Activated naive CD4-positive, alpha-beta T cell treated with anti-CD3 and anti-CD28 coated beads, Interleukin-2, amount 50 U/mL, for 16 hours (primary cell): ENCODE measurements at regions not wholly inside any gene's neighbourhood (a gene's known extent, or its start where the extent isn't known, plus 50 kb on each side); places are given as distances from the start of the nearest gene placed in this dataset.
"Not testable (repeated sequence)": the region's sequence is repeated elsewhere in the genome, so short reads cannot be mapped to it uniquely, and the experiment has no call there.

ENCODE experiments used
- DNase-seq: peaks from one replicate; pipeline ENCODE4 v3.0.0-alpha.2; 2020

DNA sequence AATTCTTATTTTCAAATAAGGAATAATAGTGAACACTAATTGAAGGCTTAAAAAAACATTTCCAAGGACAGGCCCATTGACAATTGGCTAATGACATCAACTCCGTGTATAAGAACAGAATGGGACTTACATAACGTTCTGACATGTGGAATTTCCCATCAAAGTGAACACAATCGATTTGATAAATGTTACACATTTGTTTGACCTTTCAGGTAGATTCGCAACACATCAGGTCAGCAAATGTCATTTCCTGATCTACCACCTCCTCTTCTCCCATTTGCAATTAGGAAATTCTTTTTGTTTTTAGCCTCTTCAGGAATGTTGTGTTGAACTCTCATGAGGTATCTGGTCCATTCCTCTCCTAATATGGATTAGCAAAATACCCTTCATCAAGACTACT lies 292.9 kb upstream of the SLC14A2 start:
- no peak for DNase-seq

DNA sequence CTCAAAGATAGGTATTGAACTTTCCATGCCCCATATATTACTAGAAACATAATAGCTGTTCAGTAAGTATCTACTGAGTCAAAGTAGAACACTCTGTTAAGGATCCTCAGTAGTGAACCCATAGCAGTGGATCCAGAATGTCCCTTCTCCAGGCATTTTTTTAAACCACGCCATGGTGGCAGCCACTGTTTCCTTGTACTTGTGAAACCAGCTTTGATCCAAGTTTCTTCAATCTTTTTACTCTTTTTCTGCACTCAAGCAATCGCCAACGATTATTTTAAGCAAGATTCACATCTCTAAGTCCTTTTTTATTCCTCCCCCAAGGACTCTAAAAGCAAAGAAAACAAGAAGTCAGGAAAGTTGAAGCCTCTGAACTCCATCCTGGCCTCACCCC lies 291.2 kb upstream of the SLC14A2 start:
- no peak for DNase-seq

DNA sequence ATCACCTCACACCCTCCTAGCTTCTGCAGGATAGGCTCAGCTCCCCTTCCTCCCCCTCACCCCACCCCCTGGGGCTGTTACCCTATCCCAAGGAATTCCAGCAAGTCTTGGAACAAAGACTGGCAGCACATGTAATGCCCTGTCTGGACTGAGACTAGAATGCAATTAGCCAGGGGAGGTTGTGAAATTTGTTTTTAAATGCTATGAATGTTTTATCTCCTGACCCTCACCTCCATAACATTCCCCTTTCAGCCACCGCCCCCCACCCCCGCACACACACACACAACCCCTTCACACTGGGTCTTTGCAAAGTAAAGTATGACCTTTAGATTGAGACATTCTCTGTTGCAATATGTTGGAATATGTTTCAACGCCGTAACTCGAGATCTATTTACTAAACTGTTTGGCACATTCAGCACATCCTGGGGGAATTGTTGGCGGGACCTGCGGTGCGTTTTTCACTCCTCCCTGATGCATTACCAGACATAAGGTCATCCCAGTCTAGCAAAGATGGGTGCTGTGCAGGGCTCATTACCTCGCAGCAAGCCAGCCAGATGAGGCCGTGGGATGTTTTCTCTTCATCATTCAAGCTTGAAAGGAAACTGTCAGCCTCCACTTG lies 290.7 kb upstream of the SLC14A2 start:
- no peak for DNase-seq

DNA sequence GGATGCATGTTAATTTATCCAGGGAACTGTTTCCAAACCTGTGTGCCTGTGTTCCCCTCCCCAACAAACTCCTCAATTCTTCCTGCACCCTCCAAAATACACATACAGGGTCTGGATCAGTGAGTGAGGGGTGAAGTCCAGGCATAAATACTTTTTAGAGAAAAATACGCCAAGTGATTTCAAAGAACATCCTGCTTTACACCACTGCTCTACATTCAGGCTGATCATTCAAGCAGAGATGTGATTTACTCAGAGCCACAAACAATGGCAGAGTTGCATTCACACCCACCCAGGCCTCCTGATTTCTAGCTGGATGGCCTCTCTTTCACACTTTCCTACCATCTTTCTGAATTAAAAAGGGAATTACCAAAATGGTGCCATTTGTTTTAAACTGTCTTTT lies 289.5 kb upstream of the SLC14A2 start:
- DNase-seq: no peak

DNA sequence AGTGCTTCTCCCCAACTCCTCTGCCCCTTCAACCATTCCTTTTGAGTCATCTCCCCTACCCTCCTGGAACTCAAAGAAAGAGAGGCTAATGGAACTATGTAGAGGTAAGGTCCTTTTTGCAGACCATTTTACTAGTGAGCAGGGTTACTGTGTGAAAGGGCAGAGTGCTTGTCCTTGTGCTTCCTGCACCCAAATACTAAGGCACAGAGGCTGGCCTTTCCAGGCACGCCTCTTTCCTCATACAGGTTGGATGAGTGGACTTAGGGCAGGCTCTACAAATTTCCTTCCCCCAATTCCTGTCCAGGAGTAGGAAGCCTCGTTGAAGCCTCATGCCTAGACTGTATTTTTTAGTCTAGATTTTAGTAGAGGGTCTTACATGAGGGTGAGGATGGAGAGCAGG lies 288.8 kb upstream of the SLC14A2 start:
- no peak for DNase-seq

DNA sequence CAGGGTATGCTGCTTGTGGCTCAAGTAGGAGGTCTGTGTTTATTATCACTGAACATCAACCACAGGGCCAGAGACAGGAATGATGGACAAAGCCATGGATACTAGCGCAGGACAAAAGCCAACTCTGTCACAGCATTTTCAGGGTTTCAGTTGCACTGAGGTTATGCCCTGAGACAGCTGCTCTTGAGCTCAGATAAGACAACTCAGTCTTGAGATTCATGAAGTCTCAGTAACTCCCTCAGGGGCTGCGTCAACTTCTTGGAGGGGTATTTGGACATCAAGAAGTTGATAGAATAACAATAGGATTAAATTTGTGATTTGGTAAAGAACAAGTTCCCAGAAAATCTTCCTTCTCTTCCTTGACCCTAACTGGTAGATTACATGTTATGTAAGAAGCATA lies 287.0 kb upstream of the SLC14A2 start:
- no peak for DNase-seq

DNA sequence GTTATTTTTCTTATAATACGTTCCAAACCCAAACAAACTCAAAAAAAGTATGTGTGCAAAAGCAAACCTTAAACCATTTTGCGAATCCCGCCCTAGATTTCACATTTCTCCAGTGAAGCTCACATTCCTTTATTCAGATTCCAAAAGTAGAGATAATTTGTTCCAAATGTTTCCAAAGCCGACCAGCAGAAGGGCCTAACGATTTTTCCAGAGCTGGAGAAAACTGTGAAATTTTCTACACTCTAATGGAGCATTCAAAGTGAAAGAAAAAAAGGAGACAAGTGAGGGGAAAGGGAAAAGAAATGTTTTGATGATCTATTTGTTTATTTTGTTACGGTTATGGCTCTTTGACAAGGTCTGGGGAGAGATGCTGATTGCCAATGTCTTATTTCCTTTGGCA lies 286.5 kb upstream of the SLC14A2 start:
- DNase-seq: no peak

DNA sequence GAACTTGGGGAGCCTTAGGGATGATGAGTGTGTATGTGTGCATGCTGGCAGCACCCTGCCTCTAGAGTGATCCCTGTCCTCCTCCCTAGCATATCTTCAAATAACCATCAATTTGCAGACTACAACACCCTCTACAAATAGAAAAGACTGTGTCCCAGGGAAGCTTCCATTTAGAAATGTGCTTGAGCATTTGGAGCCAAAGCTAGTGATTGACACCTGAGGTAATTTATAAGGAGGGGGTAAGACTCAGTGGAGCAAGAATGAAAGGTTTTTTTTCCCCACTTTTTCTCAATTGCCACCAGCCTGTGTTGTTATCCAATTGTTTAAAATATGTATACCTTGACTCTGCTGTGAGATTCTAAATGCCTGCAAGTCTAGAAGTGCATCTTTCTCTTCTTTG lies 286.0 kb upstream of the SLC14A2 start:
- DNase-seq: no peak

DNA sequence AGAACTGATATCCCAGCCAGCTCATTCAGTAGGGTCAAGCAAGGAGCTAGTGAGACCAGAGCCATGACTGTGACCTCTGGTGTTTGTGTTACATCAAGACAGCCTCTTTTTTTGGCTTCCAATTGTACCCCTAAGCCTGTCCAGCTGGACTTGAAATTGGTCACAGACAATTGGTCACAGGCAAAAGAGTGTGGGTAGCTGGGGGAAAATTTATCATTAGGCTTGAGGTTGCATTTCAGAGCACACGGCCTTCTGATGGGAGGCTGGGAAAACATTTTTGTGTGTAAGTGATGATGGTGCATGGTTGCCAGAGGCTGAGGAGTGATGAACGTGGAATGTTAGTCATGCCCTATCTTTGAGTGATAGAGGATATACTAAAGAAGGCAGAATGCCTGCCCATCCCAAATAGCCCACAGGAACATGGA lies 285.1 kb upstream of the SLC14A2 start:
- no peak for DNase-seq

DNA sequence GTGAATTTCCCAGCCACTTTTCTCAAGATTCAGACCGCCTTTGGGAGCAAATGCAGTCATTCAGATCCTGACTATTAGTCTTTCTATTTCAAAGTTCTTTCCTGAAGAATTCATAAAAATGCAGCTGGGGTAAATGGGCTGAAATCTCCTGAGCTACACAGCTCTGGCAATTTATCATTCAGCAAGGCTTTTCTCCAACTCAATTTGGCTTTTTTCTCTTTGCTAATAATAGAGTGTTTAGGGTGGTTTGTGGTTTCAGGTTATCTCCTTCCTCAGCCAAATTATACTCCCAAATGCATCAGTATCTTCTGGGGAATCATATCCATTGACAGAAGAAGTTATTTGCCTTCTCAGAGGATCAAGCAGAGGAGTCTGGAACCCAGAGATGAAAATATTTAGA lies 282.4 kb upstream of the SLC14A2 start:
- DNase-seq: no peak

DNA sequence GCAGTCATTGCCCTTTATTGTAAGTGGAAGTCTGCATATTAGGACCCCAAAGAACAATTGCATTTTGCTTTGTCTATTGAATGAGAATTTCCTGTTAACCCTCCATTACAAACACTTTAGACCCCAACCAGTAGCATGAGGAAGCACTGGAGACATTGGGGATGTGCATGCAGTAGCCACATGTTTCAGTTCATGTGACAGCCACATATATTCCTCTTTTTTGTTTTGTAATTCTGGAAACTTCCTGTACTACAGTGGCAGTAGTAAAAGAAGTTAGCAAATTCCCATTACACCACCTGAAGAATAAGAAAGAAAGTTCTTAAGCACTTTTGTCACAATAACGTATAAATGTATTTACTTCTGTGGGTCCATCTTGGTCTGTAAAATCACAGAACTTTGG lies 281.1 kb upstream of the SLC14A2 start:
- DNase-seq: no peak

DNA sequence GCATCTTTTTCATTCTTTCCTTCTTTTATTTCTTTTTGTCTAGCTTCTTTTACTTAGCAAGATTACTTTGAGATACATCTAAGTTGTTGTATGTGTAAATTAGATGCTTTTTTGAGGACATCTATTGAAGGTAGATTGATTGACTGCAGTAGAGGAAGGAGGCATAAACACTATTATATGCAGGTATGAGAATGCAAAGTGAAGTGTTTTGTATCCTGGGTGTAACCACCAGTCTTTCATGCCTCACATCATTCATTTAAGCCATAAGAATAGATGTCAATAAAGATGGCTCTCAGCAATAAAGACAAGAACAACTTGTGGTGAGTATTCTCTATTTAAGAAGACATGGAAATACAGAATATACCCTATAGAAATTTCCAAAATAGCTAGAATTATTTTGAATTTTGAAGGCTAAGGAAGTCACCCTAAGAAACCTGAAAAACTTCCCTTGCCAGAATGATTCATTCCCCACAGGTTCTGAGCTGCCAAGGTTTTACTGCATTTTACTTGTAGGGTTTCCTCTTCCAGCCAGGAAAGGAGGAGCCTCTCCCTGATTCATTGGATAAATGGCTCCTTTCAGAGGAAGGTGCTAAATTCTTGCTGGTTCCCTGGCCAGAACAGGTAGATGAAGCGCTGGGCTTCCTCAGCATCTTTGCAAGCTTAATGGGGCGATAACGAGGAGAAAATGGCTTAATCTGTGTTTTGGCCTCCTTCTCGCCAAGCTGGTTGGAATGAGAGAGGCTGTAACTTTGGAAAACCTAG lies 279.8 kb upstream of the SLC14A2 start:
- no peak for DNase-seq

DNA sequence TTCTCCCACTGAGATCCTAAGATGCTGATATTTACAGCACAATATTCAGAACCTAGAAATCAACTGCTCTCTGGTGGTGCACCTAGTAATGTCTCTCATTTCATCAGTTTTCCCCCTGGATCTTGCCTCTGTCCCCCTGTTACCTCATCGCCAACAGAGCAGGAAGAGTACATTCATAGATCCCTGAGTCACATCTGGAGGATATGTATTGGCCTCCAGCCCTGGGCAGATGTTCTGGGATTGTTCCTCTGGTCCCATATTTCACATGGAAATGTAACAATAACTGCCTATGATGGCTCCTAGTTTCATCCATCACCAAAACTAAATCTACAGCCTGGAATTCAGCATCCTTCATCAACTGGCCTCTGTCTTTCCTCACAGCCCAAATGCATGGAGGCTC lies 278.8 kb upstream of the SLC14A2 start:
- DNase-seq: no peak

DNA sequence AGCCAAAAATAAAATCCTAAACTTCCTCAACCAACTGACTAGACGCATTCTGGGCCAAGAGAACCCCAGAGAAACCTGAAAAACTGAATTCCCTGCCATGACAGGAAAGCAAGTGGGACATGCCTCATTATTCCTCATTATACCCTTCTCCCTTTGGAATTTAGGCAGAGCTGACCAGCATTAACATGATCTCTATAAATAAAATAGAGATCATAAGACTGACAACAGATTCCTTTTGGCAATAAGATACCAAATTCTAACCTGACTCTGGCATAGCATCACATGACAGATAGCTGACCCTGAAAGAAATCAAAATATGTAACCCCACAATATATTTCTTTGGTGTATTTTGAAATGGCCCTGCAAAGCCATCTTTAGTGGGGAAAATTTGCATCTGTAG lies 277.8 kb upstream of the SLC14A2 start:
- no peak for DNase-seq

DNA sequence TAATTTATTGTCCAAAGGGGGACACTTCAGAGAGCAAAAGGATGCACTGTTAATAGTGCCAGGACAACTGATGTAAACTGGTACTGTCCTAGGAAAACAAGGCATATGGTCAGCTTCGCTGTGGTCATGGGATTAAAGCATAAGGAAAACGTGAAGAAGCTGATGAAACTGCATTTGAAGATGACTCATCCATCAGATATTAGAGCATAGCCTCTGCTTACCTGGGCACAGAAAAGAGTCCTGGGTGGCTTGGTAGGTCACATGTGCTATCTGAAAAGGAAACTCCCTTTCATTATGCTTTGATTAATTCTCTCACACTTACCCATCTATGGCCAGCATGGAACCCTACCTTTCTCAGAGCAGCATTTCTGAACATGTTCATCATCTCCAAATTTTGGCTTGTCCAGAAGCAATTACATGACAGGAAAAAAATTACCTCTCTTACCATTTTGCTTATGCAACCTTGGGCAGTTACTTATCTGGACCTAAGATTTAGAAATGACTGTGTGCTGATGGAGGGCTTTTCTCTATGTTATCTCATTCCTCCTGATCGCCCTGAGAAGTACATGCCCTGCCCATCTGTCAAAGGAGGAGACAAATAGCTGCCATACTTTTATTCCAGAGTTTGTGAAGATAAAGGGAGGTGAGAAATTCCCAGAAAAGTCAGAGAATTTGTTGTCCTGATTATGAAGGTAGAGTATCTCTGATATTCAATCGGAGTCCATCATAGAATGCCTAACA lies 275.3 kb upstream of the SLC14A2 start:
- DNase-seq: no peak

DNA sequence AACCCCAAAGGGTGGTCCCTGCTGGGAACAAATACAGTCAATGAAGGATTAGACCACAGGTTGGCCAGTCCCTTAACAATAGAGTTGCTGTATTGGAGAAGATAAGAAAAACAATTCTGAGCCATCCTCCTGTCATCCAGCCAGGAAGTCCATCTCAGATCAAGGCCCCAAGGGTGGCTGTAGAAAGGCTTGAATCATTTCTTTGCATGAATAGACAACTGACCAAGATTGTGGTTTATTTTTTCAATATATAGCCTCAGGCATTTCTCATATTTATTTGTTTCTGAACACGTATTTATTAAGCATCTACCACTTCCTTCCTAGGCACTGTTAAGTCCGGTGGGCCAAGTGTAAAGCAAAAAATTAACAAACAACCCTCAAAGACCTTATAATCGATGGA lies 274.4 kb upstream of the SLC14A2 start:
- no peak for DNase-seq

DNA sequence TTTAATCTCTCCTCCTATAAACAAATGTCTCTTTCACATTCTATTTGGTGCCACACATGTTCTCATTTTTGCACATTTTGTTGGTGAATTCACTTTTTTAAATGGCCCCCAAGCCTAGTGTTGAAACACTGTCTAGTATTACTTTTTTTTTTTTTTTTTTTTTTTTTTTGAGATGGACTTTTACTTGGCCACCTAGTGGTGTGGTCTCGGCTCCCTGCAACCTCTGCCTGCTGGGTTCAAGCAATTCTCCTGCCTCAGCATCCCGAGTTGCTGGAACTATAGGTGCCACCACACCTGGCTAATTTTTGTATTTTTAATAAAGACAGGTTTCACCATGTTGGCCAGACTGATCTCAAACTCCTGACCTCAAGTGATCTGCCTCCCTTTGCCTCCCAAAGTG lies 273.8 kb upstream of the SLC14A2 start:
- no peak for DNase-seq

DNA sequence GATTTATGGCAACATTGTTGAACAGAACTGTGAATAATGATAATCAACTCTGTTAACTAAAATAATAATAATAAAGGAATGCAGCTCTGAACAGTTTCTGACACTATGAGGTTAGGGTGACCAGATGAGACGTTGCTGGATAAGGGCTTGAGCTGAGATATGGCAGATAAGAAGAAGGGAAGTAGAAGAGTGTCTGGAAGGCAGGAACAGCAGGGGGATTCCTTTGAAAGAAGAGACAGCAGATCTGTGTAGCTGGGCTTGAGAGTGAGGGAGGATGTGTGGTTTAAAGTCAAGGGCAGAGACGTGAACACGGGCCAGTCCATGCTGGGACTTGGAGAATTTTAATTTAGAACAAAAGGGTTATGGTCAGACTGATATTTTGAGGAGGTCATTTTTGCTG lies 273.1 kb upstream of the SLC14A2 start:
- DNase-seq: no peak

DNA sequence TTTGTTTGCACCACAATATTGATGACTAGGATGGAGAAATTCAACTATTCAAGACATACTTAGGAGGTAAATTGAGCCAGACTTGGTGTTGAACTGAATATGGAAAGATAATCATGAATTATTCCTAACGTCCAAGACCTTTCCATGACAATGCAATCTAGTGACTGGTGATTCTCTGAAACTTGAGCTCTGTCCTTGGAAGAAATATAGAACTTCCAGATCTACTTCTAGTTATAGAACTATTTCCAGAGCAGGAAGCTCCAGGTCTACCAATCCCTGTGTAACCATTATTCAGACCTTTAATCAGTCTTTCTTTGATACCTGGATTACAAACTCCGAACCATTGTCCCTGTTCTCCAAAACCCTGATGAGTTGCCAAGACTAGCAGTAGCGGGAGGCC lies 272.6 kb upstream of the SLC14A2 start:
- DNase-seq: no peak

DNA sequence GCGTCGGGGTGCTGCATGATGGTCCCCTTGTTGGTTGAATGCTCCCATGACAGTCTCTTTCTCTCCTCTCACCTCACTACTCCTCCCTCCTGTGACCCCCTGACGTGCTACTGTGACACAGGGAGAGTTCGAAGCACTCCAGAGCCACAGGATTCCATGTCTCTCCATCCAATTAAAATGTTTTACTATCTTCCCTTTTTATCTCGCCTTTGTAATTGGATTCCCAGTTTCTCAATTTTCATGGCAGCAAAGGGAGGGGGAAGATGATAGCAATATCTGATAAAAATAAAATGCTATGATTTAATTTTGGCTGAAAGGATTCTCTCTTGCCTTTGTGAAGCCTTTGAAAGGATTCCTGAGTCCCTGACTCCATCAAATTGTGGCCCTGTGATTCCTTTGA lies 271.9 kb upstream of the SLC14A2 start:
- no peak for DNase-seq

DNA sequence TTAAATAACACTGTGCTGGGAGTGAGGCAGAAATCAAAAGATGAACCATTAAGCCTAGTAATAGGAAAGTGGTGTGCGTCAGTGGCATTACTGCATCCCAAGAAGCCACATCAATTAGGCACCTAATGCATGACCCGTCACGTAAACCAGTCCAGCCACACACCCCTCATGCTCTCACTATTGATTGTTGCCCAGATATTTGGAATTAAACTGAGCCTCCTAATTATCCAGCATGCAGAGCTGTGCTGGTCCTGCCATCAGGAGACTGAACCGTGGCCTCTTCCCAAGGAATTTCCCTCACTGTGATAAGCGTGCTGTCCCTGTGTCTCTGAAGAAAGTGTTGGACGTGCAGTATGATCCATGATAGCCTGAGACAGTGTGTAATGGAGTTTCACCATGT lies 270.6 kb upstream of the SLC14A2 start:
- not testable (repeated sequence) for DNase-seq

DNA sequence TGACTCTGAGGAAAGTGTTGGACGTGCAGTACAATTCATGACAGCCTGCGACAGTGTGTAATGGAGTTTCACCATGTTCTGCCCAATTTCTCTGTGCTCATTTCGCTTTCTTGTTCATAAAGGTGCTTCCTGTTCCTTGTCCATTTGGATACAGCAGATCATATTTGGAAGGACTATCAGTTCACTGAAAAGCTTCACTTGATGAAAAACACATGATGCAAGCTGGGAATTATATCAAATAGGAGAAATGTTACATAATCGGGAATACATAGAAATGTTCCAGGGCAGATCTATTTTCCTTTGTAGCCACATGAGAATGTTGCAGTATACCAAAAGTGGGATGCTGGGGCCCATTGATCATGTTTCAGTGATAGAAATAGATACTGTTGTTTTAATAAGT lies 266.3 kb upstream of the SLC14A2 start:
- DNase-seq: no peak

DNA sequence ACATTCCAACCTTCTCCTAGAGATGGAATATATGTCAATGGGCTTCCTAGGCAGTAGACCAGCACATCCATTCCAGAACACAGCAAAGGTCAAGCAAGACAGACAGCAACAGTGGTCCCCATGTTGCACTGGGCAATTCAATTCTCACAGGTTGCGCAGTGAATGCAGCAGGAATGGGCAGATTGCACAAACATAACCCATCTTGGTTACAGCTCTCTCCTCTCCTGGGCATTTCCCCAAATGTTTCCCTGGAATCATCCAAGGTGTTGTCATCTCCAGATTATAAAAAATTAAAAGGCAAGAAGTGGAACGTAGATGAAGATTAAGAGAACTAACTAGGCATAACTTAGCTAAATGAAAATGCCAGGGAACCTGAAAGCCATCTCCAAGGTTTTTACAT lies 265.8 kb upstream of the SLC14A2 start:
- DNase-seq: no peak

DNA sequence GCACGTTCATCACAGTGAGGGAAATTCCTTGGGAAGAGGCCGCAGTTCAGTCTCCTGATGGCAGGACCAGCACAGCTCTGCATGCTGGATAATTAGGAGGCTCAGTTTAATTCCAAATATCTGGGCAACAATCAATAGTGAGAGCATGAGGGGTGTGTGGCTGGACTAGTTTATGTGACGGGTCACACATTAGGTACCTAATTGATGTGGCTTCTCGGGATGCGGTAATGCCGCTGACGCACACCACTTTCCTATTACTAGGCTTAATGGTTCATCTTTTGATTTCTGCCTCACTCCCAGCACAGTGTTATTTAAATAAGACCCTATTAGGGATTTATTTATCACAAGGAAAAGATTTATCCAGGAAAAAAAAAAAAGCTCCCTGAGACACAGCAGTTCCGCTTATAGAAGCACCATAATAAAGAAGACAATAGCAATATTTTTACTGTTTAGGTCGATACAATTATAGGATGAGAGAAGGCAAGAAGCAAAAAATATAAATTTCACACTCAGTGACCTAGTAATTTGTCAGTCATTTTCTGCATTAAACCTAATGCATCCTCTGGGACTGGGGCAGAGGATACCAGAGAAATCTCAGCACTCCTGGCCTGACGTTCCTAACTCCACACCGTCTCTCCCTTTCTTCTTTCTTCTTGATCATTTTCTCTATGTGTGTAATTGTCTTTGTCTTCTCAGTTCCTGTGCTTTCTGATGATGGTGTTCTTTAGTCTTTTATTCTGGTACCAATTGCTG lies 264.7 kb upstream of the SLC14A2 start:
- DNase-seq: no peak
